Mucosa of rectum (tissue), 2 donors: ENCODE measurements at regions not wholly inside any gene's neighbourhood (a gene's known extent, or its start where the extent isn't known, plus 50 kb on each side); places are given as distances from the start of the nearest gene placed in this dataset.

Source experiments
- H3K27ac ChIP-seq, 2 donors: one replicate each; pipeline ENCODE4 v1.7.0; 2013; ENCODE audit warnings: inconsistent platforms in 2 of 2, low read depth in 2 of 2, low read length in 2 of 2
- H3K27me3 ChIP-seq, 2 donors: one replicate each; pipeline ENCODE4 v1.7.0; 2013; ENCODE audit warnings: low read length in 2 of 2; ENCODE audit not compliant: control insufficient read depth in 2 of 2, insufficient read depth in 2 of 2
- H3K36me3 ChIP-seq, 2 donors: one replicate each; pipeline ENCODE4 v1.7.0; 2013; ENCODE audit warnings: low read length in 2 of 2; ENCODE audit not compliant: control insufficient read depth in 2 of 2, insufficient read depth in 2 of 2
- H3K4me1 ChIP-seq, 2 donors: one replicate each; pipeline ENCODE4 v1.7.0; 2013; ENCODE audit warnings: low read length in 2 of 2, mild to moderate bottlenecking in 1 of 2; ENCODE audit not compliant: control insufficient read depth in 2 of 2, insufficient read depth in 2 of 2
- H3K4me3 ChIP-seq, 2 donors: one replicate each; pipeline ENCODE4 v1.7.0; 2013; ENCODE audit warnings: low read length in 2 of 2
- H3K9ac ChIP-seq, 2 donors: one replicate each; pipeline ENCODE4 v1.7.0; 2013; ENCODE audit warnings: low read length in 2 of 2, low read depth in 1 of 2, mild to moderate bottlenecking in 1 of 2
- H3K9me3 ChIP-seq, 2 donors: one replicate each; pipeline ENCODE4 v1.7.0; 2013; ENCODE audit warnings: low read length in 2 of 2; ENCODE audit not compliant: control insufficient read depth in 2 of 2
- donor health status: healthy.
- donor health status: Normal muscosa, but diverticular disease.

DNA sequence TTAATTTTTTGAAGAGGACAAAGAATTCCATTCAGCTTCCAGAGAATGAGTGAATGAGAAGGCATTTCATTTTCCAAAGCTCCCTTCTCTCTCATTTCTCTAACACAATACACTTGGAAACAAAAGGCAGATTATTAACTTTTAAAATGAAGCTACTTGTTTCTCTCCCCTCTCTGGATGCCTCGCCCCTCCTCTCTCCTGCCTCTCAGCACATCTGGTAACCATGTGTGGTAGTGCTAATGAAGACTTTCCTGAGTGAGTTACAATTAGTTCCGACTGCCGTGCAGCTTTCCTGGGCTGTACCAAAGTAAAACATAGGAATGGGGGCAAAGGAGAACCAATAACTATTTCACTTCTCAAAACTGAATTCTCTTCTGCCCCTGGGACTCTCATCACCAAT is 84.7 kb upstream of the SOX5 start:
- H3K4me3 ChIP-seq = no peak overlapping the region
- H3K27ac ChIP-seq = no peak overlapping the region
- no peaks in the 10 kb centered on the region for H3K27me3 ChIP-seq
- H3K9me3 ChIP-seq = no peaks in the 10 kb centered on the region
- no peaks in the 10 kb centered on the region for H3K4me1 ChIP-seq
- H3K9ac ChIP-seq = no peak overlapping the region
- H3K36me3 ChIP-seq = no peaks in the 10 kb centered on the region

DNA sequence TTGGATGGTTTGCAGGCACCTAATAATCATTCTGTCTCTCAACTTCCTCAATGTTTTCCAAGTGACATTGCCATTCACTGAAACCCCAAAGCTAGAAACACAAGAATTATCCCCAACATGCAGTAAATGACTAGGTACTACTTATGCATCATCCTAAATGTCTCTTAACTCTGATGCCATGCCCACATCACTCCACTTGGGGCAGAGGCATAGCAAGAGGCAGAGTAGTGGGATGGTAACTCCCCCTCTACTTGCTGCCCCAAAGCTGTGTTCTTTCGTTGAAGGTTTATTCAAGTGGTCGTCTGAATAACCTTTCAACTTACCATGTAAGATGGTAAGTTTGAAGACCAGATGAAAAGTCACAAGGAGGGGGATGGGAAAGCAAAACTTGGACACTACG is 77.9 kb upstream of the SOX5 start:
- Histone ChIP-seq H3K4me3 (no peak overlapping the region), H3K27me3 (no peaks in the 10 kb centered on the region), H3K9ac (no peak overlapping the region), H3K9me3 (no peaks in the 10 kb centered on the region), H3K27ac (no peak overlapping the region), H3K4me1 (no peaks in the 10 kb centered on the region), H3K36me3 (no peaks in the 10 kb centered on the region)

DNA sequence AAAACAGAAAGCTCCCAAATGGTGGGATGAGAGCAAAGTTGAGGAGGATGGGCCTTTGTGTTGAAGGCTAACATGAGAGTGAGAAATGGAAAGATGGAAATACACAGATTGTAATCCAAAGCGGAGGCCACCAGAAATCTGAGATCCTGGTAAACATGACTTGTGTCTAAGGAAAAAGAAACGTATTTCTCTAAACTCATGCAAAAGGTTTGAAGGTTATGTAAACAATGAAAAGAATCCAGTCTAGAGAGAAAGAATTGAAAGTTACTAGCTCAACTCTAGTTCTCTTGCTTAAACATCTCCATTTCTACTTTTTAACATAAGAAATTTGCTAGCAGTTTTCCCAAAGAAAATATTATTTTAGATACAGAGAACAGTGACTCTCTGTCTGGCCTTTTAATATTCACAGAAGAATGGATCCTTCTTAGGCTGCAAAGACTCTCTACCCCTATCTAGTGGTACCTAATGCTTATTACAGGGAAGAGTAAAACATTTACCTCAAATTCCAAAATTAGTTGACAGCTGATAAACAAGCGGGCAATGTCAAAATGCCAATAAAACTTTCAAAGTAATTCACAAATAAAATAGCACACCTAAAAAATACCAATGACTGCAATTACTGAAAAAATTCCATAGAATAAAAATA is 75.8 kb upstream of the SOX5 start:
- H3K36me3 ChIP-seq = no peaks in the 10 kb centered on the region
- H3K4me3 ChIP-seq = no peak overlapping the region
- no peak overlapping the region for H3K9ac ChIP-seq
- H3K4me1 ChIP-seq = no peaks in the 10 kb centered on the region
- no peaks in the 10 kb centered on the region for H3K9me3 ChIP-seq
- H3K27ac ChIP-seq = no peak overlapping the region
- H3K27me3 ChIP-seq = no peaks in the 10 kb centered on the region

DNA sequence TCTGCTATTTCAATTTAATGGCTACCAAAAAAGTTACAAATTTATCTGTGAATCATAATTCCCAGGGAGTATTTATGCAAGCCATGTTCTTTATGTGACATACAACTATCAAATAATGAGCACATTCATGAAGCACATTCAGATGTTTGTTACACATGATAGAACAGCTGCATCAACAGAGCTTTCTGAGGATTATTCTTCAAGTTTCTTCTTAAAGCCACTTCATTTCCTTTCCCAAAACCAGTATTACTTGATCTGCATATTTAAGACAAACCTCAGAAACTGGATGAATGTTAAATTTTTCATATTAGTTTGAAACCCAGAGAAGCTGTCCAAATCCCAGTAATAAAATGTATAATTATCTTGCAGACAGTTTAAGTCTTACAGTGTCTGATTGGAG is 73.6 kb upstream of the SOX5 start:
- Histone ChIP-seq H3K27ac (no peak overlapping the region), H3K36me3 (no peaks in the 10 kb centered on the region), H3K9ac (no peak overlapping the region), H3K4me3 (no peak overlapping the region), H3K27me3 (no peaks in the 10 kb centered on the region), H3K9me3 (no peaks in the 10 kb centered on the region), H3K4me1 (no peaks in the 10 kb centered on the region)

DNA sequence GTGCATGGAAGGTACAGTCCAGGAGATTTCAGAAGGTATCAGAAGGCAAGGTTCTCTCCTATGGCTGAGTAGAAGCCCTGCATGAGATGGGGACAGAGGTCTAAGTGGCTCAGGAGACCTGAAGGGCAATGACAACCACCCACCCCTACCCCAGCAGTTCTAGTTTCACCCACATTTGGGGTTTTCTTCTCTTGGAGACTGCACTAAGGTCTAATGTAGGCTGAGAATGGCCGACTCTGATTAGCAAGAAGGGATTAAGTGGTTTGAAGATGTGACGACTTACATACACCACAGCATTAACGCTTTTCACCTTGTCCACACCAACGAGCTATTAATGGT is 71.7 kb upstream of the SOX5 start:
- Histone ChIP-seq H3K4me3 (no peak overlapping the region), H3K4me1 (no peaks in the 10 kb centered on the region), H3K36me3 (no peaks in the 10 kb centered on the region), H3K9me3 (no peaks in the 10 kb centered on the region), H3K9ac (no peak overlapping the region), H3K27ac (no peak overlapping the region), H3K27me3 (no peaks in the 10 kb centered on the region)

DNA sequence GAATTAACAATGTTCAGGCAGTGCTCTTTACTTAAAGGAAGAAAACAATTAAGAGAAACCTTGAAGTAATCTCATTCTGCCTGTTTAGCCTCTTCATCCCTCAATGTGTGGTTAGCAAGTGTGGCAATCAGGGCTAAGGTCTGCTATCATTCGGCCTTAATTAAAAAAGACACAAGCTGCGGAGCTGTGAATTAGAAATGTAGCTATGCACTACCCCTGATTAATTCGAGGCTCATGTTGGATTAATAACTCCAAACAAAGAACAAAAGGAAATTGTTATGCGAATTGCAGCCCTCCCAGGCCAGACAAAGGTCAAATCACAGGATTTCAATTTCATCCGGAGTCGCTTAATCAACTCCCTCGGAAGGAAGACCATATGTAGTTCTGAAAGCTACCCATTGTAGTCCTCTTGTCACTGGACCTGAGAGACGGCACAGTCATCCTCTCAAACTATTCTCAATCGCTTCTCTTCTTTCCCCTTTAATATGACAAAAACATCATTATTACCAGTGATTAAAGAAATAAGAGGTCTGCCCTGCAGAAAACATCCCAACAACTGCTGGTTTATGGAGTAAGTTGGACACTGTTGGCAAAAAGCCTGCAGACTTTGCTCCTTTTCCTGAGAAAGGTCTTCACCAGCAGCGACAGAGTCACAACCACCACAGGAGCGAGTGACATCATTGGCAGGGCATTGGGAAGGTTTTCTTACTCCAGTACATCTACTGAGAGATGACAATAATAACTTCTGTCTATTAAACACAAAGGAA is 71.1 kb upstream of the SOX5 start:
- no peak overlapping the region for H3K4me3 ChIP-seq
- no peak overlapping the region for H3K9ac ChIP-seq
- no peak overlapping the region for H3K27ac ChIP-seq
- no peaks in the 10 kb centered on the region for H3K4me1 ChIP-seq
- H3K36me3 ChIP-seq = no peaks in the 10 kb centered on the region
- H3K9me3 ChIP-seq = no peaks in the 10 kb centered on the region
- H3K27me3 ChIP-seq = no peaks in the 10 kb centered on the region

DNA sequence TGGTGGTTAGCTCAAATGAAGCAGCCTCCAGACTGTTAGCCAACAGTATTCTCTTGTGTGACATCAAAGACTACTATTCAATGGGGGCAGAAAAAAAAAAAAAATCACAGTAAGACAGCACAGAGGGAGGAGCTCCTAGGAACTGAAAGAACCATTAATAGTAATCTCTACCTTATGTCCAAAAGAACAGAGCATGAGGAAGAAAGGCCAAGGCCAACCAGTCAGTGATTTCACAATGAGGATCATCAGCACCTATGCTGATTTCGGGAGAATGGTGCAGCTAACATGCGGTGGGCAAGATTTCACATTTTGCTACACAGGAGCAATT is 66.3 kb upstream of the SOX5 start:
- Histone ChIP-seq H3K4me1 (no peaks in the 10 kb centered on the region), H3K9ac (no peak overlapping the region), H3K36me3 (no peaks in the 10 kb centered on the region), H3K9me3 (no peaks in the 10 kb centered on the region), H3K4me3 (no peak overlapping the region), H3K27me3 (no peaks in the 10 kb centered on the region), H3K27ac (no peak overlapping the region)

DNA sequence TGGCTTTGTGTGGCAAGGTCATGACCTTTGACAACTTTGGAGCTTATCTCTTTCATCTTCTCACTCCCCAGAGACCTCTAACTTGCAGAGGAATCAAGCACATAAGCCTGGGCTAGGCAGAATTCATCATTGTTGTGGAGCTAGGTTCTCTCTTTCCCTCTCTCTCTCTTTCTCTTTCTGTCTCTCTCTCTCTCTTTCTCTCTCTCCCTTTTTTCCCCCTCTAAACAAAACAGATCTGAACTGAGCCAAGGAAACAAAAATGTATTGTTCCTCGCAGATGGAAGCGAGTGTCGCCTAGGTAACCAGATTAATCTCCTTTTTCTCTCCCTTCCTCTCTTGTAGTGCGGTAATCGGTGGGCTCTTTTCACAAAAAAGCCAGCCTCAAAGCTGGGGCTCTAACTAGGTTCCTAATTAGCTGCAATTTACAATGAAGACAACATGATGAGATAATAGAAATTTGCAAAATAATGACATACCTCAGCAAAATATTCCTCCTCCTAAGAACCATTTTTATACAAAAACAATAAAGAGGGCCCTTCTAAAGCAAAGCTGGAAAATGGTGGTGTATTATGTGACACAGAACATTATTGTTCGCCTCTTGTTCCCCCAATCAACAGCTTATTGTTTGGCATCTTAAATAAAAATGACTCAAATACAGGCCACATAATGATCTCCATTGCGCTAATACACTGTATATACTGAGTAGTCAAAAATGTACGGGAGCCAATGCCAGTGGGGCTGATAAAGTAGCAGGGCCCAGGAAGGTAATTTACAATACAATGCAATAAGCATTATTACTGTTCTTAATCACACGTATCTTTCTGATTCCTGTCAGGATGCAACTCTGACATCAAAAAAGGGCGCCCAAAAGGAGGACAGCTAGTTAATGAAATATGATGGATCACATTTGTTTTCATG is 65.7 kb upstream of the SOX5 start:
- H3K4me1 ChIP-seq = no peaks in the 10 kb centered on the region
- H3K9me3 ChIP-seq = no peaks in the 10 kb centered on the region
- no peaks in the 10 kb centered on the region for H3K36me3 ChIP-seq
- no peak overlapping the region for H3K4me3 ChIP-seq
- no peak overlapping the region for H3K27ac ChIP-seq
- H3K9ac ChIP-seq = no peak overlapping the region
- no peaks in the 10 kb centered on the region for H3K27me3 ChIP-seq

DNA sequence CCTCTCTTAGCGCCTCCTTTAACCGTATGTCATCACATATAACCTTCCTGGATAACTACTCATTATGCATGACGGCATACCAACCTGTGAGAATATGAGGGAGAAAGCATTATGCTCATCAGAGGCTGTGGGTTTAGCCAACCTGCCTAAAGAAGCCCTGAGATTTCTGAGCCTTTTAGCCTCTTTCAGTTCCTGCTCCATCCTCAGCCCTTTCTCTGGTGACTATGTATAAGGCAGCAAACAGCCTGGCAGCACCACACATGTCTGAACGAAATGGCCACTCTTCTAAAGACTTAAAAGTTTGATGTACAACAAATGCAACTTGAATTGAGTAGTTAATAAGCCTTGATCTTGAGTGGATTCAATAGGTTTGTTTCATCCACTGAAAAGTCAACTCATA is 64.8 kb upstream of the SOX5 start:
- Histone ChIP-seq H3K27me3 (no peaks in the 10 kb centered on the region), H3K36me3 (no peaks in the 10 kb centered on the region), H3K9ac (no peak overlapping the region), H3K9me3 (no peaks in the 10 kb centered on the region), H3K4me1 (no peaks in the 10 kb centered on the region), H3K4me3 (no peak overlapping the region), H3K27ac (no peak overlapping the region)

DNA sequence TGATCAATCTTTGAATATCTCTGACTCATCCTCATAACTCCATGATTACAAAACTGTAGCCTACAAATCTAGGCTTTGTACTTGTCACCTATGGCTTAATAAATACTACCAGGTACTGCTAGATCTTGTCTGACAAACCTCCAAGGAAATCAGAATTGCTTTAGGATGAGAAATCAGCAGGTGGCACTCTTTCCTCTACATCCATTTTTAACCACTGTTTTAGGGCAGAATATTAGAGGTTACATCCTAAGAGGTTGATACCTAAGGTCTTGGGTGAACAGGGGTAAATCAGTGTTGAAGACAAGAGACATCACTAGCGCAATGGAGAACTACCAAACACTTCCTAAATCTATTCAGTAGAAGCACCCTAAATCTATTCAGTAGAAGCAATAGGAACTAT is 63.1 kb upstream of the SOX5 start:
- H3K27me3 ChIP-seq = no peaks in the 10 kb centered on the region
- H3K36me3 ChIP-seq = no peaks in the 10 kb centered on the region
- no peaks in the 10 kb centered on the region for H3K9me3 ChIP-seq
- no peak overlapping the region for H3K4me3 ChIP-seq
- H3K9ac ChIP-seq = no peak overlapping the region
- no peak overlapping the region for H3K27ac ChIP-seq
- H3K4me1 ChIP-seq = no peaks in the 10 kb centered on the region
